ENCODE measurements at regions not wholly inside any gene's neighbourhood (a gene's known extent, or its start where the extent isn't known, plus 50 kb on each side); places are given as distances from the start of the nearest gene placed in this dataset.

DNA sequence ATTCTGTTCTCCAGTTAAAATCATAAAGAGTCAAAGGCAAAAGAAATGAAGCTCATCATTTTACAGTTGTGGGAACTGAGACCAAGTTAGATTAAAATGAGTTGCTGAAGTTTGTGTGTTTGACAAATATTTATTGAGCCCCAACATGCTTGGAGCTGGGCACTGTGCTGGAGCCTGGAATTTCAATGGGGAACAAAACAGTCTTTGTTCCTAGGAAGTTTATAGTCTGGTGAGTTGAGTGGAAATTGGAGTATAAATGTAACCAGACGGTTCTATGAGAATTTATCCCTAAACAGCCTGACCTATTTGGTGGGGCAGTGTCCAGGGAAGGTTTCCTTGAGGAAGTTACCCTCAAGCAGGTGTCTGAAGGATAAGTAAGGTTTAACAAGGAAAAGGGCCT, 294.4 kb downstream of the PRDM2 start (continued):
- TF ChIP-seq, protein P1, sequence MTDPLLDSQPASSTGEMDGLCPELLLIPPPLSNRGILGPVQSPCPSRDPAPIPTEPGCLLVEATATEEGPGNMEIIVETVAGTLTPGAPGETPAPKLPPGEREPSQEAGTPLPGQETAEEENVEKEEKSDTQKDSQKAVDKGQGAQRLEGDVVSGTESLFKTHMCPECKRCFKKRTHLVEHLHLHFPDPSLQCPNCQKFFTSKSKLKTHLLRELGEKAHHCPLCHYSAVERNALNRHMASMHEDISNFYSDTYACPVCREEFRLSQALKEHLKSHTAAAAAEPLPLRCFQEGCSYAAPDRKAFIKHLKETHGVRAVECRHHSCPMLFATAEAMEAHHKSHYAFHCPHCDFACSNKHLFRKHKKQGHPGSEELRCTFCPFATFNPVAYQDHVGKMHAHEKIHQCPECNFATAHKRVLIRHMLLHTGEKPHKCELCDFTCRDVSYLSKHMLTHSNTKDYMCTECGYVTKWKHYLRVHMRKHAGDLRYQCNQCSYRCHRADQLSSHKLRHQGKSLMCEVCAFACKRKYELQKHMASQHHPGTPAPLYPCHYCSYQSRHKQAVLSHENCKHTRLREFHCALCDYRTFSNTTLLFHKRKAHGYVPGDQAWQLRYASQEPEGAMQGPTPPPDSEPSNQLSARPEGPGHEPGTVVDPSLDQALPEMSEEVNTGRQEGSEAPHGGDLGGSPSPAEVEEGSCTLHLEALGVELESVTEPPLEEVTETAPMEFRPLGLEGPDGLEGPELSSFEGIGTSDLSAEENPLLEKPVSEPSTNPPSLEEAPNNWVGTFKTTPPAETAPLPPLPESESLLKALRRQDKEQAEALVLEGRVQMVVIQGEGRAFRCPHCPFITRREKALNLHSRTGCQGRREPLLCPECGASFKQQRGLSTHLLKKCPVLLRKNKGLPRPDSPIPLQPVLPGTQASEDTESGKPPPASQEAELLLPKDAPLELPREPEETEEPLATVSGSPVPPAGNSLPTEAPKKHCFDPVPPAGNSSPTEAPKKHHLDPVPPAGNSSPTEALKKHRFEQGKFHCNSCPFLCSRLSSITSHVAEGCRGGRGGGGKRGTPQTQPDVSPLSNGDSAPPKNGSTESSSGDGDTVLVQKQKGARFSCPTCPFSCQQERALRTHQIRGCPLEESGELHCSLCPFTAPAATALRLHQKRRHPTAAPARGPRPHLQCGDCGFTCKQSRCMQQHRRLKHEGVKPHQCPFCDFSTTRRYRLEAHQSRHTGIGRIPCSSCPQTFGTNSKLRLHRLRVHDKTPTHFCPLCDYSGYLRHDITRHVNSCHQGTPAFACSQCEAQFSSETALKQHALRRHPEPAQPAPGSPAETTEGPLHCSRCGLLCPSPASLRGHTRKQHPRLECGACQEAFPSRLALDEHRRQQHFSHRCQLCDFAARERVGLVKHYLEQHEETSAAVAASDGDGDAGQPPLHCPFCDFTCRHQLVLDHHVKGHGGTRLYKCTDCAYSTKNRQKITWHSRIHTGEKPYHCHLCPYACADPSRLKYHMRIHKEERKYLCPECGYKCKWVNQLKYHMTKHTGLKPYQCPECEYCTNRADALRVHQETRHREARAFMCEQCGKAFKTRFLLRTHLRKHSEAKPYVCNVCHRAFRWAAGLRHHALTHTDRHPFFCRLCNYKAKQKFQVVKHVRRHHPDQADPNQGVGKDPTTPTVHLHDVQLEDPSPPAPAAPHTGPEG (CRISPR knock-in tag; IDR thresholded peaks at IDR 0.05) = no peak
- TF ChIP-seq ZBTB1 (CRISPR knock-in tag; IDR thresholded peaks at IDR 0.05; ENCODE audit: borderline replicate concordance) (no peak), NFIB (CRISPR knock-in tag; IDR thresholded peaks at IDR 0.05; ENCODE audit: borderline replicate concordance) (no peak)
- TF ChIP-seq, protein P2, sequence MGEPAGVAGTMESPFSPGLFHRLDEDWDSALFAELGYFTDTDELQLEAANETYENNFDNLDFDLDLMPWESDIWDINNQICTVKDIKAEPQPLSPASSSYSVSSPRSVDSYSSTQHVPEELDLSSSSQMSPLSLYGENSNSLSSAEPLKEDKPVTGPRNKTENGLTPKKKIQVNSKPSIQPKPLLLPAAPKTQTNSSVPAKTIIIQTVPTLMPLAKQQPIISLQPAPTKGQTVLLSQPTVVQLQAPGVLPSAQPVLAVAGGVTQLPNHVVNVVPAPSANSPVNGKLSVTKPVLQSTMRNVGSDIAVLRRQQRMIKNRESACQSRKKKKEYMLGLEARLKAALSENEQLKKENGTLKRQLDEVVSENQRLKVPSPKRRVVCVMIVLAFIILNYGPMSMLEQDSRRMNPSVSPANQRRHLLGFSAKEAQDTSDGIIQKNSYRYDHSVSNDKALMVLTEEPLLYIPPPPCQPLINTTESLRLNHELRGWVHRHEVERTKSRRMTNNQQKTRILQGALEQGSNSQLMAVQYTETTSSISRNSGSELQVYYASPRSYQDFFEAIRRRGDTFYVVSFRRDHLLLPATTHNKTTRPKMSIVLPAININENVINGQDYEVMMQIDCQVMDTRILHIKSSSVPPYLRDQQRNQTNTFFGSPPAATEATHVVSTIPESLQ (CRISPR knock-in tag; conservative IDR thresholded peaks at IDR 0.05) = no peak

DNA sequence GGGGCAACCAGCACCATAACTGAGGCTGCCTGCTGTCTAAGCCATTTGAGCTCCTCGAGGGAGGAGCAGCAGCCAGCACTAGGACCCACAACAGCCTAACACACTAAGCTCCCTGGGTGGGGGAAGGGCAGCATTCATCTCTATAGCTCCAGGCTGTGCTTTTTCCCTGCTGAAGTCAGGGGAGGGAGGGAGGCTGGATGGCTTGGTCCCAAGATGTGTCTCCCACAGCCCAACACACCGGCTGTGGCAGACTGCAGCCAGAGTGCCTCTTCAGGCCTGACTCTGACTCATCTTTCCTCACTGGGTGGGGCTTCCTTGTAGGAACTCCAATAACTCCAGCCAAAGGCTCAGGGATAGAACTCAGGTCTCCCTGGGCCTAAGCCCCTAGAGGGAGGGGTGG, 296.3 kb downstream of the PRDM2 start:
- ChIA-PET CTCF (ENCODE audit: low intra/inter-chr PET ratio, low total read pairs) (no interaction called here), POLR2A (no interaction called here)
- Histone ChIP-seq H3K9ac (ENCODE audit: insufficient read depth, low read depth, low read length) (no peak overlapping the region), H3K4me3 (replicated peaks in 1 of 3; ENCODE audit: insufficient read depth in 1 of 3, low read depth in 2 of 3, low read length in 3 of 3) (no peak overlapping the region), H3K36me3 (replicated peaks in 1 of 2; ENCODE audit: control insufficient read depth in 1 of 2, insufficient read depth in 2 of 2, low read length in 2 of 2) (no peaks in the 10 kb centered on the region), H3K79me2 (ENCODE audit: insufficient read depth, low read length) (no peaks in the 10 kb centered on the region), H3K27me3 (ENCODE audit: control insufficient read depth in 1 of 2, insufficient read depth in 2 of 2, low read length in 2 of 2) (no peaks in the 10 kb centered on the region), H3K27ac (ENCODE audit: extremely low read length, insufficient read depth, low read length) (no peak overlapping the region), H4K20me1 (ENCODE audit: insufficient read depth, low read length) (no peaks in the 10 kb centered on the region), H3K4me2 (ENCODE audit: low read depth, low read length) (no peak overlapping the region), H3K9me3 (ENCODE audit: low read length) (peaks cover 19% of the 10 kb centered on the region), H2AFZ (ENCODE audit: low read length) (no peak overlapping the region), H3K4me1 (ENCODE audit: insufficient read depth, low read length) (no peaks in the 10 kb centered on the region)
- 0% methylated on average over 1 of the region's 2 CpGs for WGBS (ENCODE audit: low lambda C conversion rate)
- intact Hi-C loops (cut with micrococcal nuclease; ENCODE audit: unreplicated experiment) = no loop called here
- no peak for FAIRE-seq
- BruUV-seq (replicated peaks) = no TSS peak
- in situ Hi-C loops (cut with HindIII; ENCODE audit: extremely low pct_ligation_motif_present, low pct_unique_long_range_greater_than_20kb) = no loop called here
- no peak for DNase-seq (ENCODE audit: low spot score)
- no peak for ATAC-seq
- TF ChIP-seq, protein P3, sequence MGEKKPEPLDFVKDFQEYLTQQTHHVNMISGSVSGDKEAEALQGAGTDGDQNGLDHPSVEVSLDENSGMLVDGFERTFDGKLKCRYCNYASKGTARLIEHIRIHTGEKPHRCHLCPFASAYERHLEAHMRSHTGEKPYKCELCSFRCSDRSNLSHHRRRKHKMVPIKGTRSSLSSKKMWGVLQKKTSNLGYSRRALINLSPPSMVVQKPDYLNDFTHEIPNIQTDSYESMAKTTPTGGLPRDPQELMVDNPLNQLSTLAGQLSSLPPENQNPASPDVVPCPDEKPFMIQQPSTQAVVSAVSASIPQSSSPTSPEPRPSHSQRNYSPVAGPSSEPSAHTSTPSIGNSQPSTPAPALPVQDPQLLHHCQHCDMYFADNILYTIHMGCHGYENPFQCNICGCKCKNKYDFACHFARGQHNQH (CRISPR knock-in tag; IDR thresholded peaks at IDR 0.05) = no peak
- TF ChIP-seq RARG (CRISPR knock-in tag; IDR thresholded peaks at IDR 0.05; ENCODE audit: low read depth) (no peak), PPARG (CRISPR knock-in tag; conservative IDR thresholded peaks at IDR 0.05) (no peak), ZNF703 (CRISPR knock-in tag; IDR thresholded peaks at IDR 0.05; ENCODE audit: borderline replicate concordance) (no peak), ISX (CRISPR knock-in tag; conservative IDR thresholded peaks at IDR 0.05) (no peak), ZNF317 (CRISPR knock-in tag; IDR thresholded peaks at IDR 0.05) (no peak), SIX1 (CRISPR knock-in tag; IDR thresholded peaks at IDR 0.05; ENCODE audit: borderline replicate concordance) (no peak), ZNF772 (CRISPR knock-in tag; IDR thresholded peaks at IDR 0.05) (no peak)
- TF ChIP-seq, protein P4, sequence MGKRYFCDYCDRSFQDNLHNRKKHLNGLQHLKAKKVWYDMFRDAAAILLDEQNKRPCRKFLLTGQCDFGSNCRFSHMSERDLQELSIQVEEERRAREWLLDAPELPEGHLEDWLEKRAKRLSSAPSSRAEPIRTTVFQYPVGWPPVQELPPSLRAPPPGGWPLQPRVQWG (CRISPR knock-in tag; IDR thresholded peaks at IDR 0.05; ENCODE audit: borderline replicate concordance, low read depth) = no peak
- TF ChIP-seq, protein P5, sequence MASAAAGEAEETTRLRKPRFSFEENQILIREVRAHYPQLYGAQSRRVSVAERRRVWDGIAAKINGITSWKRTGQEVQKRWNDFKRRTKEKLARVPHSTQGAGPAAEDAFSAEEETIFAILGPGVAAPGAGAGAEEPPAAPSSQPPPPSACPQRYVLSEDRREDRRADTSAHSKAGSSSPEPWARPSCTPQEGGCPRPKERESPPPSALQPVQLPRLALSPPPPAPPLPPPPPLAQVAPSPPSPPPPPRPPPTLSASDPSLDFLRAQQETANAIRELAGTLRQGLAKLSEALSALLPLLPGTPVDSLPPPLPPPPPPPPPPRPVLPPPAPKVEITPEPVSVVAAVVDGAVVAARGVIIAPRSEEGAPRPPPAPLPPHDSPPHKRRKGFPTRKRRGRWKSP (CRISPR knock-in tag; IDR thresholded peaks at IDR 0.05) = no peak
